Tibial nerve (tissue), 4 donors: ENCODE measurements at regions not wholly inside any gene's neighbourhood (a gene's known extent, or its start where the extent isn't known, plus 50 kb on each side); places are given as distances from the start of the nearest gene placed in this dataset.

Experiments used
- DNase-seq, 2 donors: peaks; one replicate each; pipeline ENCODE4 v3.0.0-alpha.2; 2019; ENCODE audit warnings: low spot score in 2 of 2
- H3K27ac ChIP-seq, 4 donors: fragments of 200-600 bp; sonication (generic) in 3 of 4; one replicate each; pipeline ENCODE4 v1.5.1; 2017 to 2019; ENCODE audit warnings: mild to moderate bottlenecking in 1 of 4
- H3K27me3 ChIP-seq, 2 donors: fragments of 200-600 bp; sonication (generic) in 1 of 2; one replicate each; pipeline versions ENCODE4 v1.5.1 to v1.6.0; 2017 to 2019
- H3K36me3 ChIP-seq, 3 donors: fragments of 200-600 bp; sonication (generic); one replicate each; pipeline ENCODE4 v1.5.1; 2018 to 2019
- H3K4me1 ChIP-seq, 4 donors: fragments of 200-600 bp; sonication (generic) in 3 of 4; one replicate each; pipeline ENCODE4 v1.5.1; 2017 to 2019
- H3K4me3 ChIP-seq, 4 donors: fragments of 200-600 bp; sonication (generic) in 3 of 4; one replicate each; pipeline ENCODE4 v1.5.1; 2017 to 2019; ENCODE audit warnings: mild to moderate bottlenecking in 1 of 4, moderate library complexity in 1 of 4
- H3K9me3 ChIP-seq, 4 donors: fragments of 200-600 bp; sonication (generic) in 3 of 4; one replicate each; pipeline ENCODE4 v1.5.1; 2017 to 2019
- EP300 ChIP-seq, 2 donors: sonication (generic); formaldehyde crosslinking; IDR thresholded peaks; one replicate each; pipeline ENCODE4 v1.6.1; 2017; ENCODE audit warnings: antibody characterized with exemption in 2 of 2, mild to moderate bottlenecking in 1 of 2
- POLR2A ChIP-seq, 2 donors: fragments of 450-650 bp; IDR thresholded peaks; one replicate each; pipeline ENCODE4 v1.6.1; 2017; ENCODE audit warnings: antibody characterized with exemption in 2 of 2, mild to moderate bottlenecking in 2 of 2, moderate library complexity in 2 of 2
- WGBS, 2 donors: methylation state at CpG; one replicate each; pipeline ENCODE4 v1.1.5; 2018; 5-methylcytosine and 5-hydroxymethylcytosine counted together
- TF ChIP-seq, protein P1 (sequence below), 5 experiments: fragments of 200-600 bp in 3 of 5; fragments of 450-650 bp in 2 of 5; sonication (generic) in 3 of 5; IDR thresholded peaks; one replicate each; pipeline ENCODE4 v1.5.1; 2016 to 2019; ENCODE audit warnings: antibody characterized with exemption in 5 of 5, mild to moderate bottlenecking in 3 of 5, moderate library complexity in 2 of 5

- no peak for TF ChIP-seq EP300 (IDR thresholded peaks at IDR 0.05)
- no peak for TF ChIP-seq POLR2A (IDR thresholded peaks at IDR 0.05)
- TF ChIP-seq, protein P1, sequence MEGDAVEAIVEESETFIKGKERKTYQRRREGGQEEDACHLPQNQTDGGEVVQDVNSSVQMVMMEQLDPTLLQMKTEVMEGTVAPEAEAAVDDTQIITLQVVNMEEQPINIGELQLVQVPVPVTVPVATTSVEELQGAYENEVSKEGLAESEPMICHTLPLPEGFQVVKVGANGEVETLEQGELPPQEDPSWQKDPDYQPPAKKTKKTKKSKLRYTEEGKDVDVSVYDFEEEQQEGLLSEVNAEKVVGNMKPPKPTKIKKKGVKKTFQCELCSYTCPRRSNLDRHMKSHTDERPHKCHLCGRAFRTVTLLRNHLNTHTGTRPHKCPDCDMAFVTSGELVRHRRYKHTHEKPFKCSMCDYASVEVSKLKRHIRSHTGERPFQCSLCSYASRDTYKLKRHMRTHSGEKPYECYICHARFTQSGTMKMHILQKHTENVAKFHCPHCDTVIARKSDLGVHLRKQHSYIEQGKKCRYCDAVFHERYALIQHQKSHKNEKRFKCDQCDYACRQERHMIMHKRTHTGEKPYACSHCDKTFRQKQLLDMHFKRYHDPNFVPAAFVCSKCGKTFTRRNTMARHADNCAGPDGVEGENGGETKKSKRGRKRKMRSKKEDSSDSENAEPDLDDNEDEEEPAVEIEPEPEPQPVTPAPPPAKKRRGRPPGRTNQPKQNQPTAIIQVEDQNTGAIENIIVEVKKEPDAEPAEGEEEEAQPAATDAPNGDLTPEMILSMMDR (IDR thresholded peaks at IDR 0.05): no peak
- Histone ChIP-seq H3K4me3 (no peak overlapping the region), H3K9me3 (no peaks in the 10 kb centered on the region), H3K36me3 (no peaks in the 10 kb centered on the region), H3K27ac (no peak overlapping the region), H3K27me3 (no peaks in the 10 kb centered on the region), H3K4me1 (no peaks in the 10 kb centered on the region)
- WGBS, 2 donors: 55 to 66% methylated on average over 2 of the region's 2 CpGs
- no peak for DNase-seq
These were observed 437.9 kb upstream of the MAOA start for GRCh38 chrX:43218198-43218597.

GRCh38 chrX:43224496-43224895, 431.6 kb upstream of the MAOA start:
- no peaks in the 10 kb centered on the region for H3K4me1 ChIP-seq
- H3K4me3 ChIP-seq: no peak overlapping the region
- H3K27ac ChIP-seq: no peak overlapping the region
- no peak for DNase-seq
- no peaks in the 10 kb centered on the region for H3K27me3 ChIP-seq
- H3K36me3 ChIP-seq: no peaks in the 10 kb centered on the region
- TF ChIP-seq EP300 (IDR thresholded peaks at IDR 0.05) (no peak), POLR2A (IDR thresholded peaks at IDR 0.05) (no peak)
- TF ChIP-seq, protein P1 (IDR thresholded peaks at IDR 0.05): no peak
- H3K9me3 ChIP-seq: no peaks in the 10 kb centered on the region

GRCh38 chrX:43225626-43226328, 430.3 kb upstream of the MAOA start:
- Histone ChIP-seq H3K27ac (no peak overlapping the region), H3K27me3 (no peaks in the 10 kb centered on the region), H3K4me1 (no peaks in the 10 kb centered on the region), H3K36me3 (no peaks in the 10 kb centered on the region), H3K9me3 (no peaks in the 10 kb centered on the region), H3K4me3 (no peak overlapping the region)
- DNase-seq: no peak
- TF ChIP-seq, protein P1 (IDR thresholded peaks at IDR 0.05): no peak
- TF ChIP-seq POLR2A (IDR thresholded peaks at IDR 0.05) (no peak), EP300 (IDR thresholded peaks at IDR 0.05) (no peak)
- WGBS, 2 donors: 86 to 100% methylated on average over 3 of the region's 3 CpGs

DNA sequence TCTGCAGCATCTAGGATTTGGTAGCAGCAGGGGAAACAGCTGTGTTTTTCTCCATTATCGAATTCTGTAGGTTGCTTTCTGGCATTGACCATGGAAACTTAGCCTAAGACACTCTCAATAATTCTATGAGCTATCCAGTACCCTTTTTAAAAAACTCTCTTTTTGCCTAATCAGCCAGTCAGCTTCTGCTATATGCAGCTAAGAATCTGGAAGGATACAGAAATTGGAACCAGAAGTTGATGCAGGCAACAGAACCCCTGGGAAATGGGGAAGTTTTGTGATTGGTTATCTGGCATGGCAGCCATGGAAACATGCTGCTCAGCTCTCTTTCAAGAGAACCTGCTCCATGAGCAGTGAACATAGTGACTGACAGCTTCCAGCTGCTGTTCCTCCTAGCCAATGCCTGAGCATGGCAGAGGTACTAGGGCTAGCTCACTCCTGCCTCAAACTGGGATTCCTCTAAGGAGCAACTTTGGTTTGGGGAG, 417.6 kb upstream of the MAOA start:
- H3K4me1 ChIP-seq: no peaks in the 10 kb centered on the region
- no peak for DNase-seq

GRCh38 chrX:43239356-43239755, 416.7 kb upstream of the MAOA start:
- no peak for DNase-seq
- 70 to 78% methylated on average over 2 to 4 of the region's 4 CpGs for WGBS, 2 donors
- Histone ChIP-seq H3K36me3 (no peaks in the 10 kb centered on the region), H3K4me1 (no peaks in the 10 kb centered on the region), H3K27me3 (peaks cover 0 to 4% of the 10 kb centered on the region in 2 donors), H3K9me3 (no peaks in the 10 kb centered on the region), H3K27ac (no peak overlapping the region), H3K4me3 (no peak overlapping the region)
- TF ChIP-seq EP300 (IDR thresholded peaks at IDR 0.05): no peak
- no peak for TF ChIP-seq POLR2A (IDR thresholded peaks at IDR 0.05)
- TF ChIP-seq, protein P1 (IDR thresholded peaks at IDR 0.05): no peak

More for the DNA sequence above, 417.6 kb upstream of the MAOA start:
- 32 to 100% methylated on average over 1 of the region's 1 CpG for WGBS, 2 donors
- TF ChIP-seq, protein P1 (IDR thresholded peaks at IDR 0.05): no peak
- no peak for TF ChIP-seq POLR2A (IDR thresholded peaks at IDR 0.05)
- no peak for TF ChIP-seq EP300 (IDR thresholded peaks at IDR 0.05)
- Histone ChIP-seq H3K36me3 (no peaks in the 10 kb centered on the region), H3K4me3 (no peak overlapping the region), H3K27me3 (no peaks in the 10 kb centered on the region), H3K9me3 (no peaks in the 10 kb centered on the region), H3K27ac (no peak overlapping the region)
